Myocyte (in vitro differentiated cells): ENCODE measurements at regions not wholly inside any gene's neighbourhood (a gene's known extent, or its start where the extent isn't known, plus 50 kb on each side); places are given as distances from the start of the nearest gene placed in this dataset.

Experiments used
- DNase-seq: peaks from one replicate; pipeline ENCODE4 v3.0.0-alpha.2; 2012; ENCODE audit warnings: low read depth

- no peak for DNase-seq
Measured at GRCh38 chr9:2925016-2925415, 81.1 kb upstream of the PUM3 start.

DNA sequence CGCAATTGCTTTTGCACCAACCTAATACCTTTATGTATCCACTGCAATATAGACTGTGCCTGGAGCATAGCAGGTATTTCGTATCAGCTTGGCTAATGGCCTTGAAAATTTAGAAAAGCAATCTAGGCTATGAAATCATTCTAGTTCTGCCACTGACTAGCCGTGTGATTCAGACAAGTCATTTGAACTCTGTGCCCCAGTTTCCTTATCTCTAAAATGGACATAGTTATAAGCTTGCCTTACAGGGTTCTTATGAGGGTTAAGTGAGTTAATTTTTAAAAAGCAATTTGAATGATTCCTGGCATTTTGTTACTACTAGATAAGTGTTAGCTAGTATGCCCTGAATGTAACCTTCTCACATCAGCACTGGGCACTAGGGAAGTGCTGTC lies 80.5 kb upstream of the PUM3 start:
- DNase-seq: no peak

GRCh38 chr9:2923766-2924379 lies 80.0 kb upstream of the PUM3 start:
- no peak for DNase-seq

- peak; percentile 50 for DNase-seq
Measured at GRCh38 chr9:2919347-2919746, 75.5 kb upstream of the PUM3 start.

DNA sequence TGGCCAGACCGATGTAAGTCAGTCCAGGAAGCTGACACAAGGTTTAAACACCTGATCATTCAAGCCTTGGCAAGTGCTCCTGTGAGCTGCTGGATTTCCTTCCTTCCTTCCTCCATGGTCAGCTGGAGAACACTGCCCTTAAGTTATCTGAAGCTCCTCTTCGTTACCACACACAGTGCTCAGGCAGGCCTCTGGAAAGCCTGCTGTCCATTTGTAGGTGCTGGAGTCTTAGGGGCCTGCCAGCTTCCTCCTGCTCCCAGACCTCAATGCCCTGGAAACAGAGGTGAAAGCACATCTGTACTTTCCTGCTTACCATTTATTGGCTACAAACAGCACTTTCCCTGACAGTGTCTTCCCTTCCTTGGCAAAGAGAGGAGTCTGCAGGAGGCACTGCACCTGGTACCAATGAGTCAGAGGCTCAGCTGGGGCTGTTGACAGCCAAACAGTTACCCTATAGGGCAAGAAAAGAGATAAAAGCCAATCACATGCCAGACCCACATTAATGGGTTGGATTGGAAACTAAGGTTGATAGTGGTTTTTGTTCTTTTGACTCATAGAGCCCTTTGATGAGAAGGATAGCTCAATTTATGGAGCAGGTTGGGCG lies 72.6 kb upstream of the PUM3 start:
- DNase-seq: peak; percentile 11

DNA sequence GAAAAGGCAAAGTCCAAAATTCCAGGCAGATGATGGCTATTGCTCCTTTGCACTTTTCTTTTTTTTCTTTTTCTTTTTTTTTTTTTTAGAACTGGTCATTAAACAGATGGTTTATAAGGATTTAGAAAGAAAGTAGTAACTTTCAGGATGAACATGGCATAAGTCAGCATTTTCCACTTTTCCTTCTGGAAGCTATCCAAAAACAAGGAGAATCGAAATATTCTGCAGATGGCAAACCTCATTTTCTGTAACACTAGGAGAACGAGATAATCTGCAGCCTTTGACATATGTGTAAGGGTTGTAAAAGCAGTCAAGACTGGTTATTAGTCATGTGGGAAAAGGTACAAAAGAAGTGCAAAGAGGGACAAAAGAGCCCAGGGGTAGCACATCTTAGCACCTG lies 69.1 kb upstream of the PUM3 start:
- no peak for DNase-seq

- no peak for DNase-seq
Measured at GRCh38 chr9:2907411-2907810, 63.5 kb upstream of the PUM3 start.

- DNase-seq: no peak
Measured at GRCh38 chr9:2904242-2904930, 60.5 kb upstream of the PUM3 start.
